GM19035 (cell line): ENCODE measurements at regions not wholly inside any gene's neighbourhood (a gene's known extent, or its start where the extent isn't known, plus 50 kb on each side); places are given as distances from the start of the nearest gene placed in this dataset.

Source experiments
- ATAC-seq: cut with Tn5 transposase; IDR thresholded peaks from one replicate; pipeline ENCODE4 v1.9.1; 2021; ENCODE audit not compliant: unreplicated experiment

DNA sequence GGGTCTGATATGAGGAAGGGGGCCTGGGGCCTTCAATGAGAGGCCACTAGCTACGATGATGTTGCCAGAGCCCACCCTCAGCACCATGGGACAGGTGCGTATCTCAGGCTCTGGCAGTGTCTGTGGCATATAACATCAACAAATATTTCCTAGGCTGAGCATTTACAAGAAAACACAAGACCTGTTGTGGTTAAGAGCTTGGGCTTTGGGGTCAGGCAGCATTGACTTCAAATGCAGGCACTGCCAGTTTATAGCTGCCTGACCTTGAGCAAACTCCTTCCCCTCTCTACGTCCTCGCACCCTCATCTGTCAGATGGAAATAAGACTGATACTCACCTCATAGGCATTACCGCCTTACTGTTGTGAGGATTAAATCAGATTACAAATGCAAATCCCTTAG lies 156.0 kb downstream of the KATNAL1 start:
- ATAC-seq: no peak

DNA sequence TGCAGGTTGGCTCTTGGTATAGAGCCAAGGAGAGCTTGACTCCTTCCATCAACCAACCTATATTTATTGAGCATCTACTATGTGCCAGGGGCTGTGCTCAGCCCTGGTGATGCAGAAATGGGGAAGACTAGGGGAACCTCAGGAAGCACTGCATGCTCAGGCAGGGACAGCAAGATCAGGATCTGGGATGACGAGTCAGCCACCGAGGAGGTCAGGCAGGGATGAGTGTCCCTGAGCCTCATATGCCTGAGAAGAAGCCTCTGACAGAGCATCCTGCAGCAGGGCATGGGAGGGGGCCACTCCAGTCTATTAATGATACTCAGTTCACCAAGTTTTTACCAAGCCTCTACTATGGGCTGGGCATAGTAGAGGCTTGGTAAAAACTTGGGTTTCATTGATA lies 158.1 kb downstream of the KATNAL1 start:
- ATAC-seq: no peak

DNA sequence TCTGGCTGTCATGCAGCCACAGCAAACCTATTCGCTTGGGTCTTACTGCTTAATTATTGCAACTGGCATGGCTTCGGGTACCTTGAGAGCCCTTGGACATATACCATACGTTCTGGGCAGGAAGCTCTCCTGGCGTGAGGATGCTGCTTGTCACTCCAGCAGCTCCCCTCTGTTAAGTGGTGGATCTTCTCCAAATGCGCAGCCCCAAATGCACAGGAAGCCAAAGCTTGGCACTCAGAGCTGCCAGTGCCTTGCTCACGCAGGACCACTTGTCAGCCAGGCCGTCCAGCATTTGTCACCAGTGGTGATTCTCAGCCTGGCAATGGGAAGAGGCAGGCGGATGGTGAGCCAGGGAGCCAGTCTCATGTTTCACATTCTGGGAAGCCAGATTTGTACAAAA lies 158.6 kb downstream of the KATNAL1 start:
- ATAC-seq: no peak

DNA sequence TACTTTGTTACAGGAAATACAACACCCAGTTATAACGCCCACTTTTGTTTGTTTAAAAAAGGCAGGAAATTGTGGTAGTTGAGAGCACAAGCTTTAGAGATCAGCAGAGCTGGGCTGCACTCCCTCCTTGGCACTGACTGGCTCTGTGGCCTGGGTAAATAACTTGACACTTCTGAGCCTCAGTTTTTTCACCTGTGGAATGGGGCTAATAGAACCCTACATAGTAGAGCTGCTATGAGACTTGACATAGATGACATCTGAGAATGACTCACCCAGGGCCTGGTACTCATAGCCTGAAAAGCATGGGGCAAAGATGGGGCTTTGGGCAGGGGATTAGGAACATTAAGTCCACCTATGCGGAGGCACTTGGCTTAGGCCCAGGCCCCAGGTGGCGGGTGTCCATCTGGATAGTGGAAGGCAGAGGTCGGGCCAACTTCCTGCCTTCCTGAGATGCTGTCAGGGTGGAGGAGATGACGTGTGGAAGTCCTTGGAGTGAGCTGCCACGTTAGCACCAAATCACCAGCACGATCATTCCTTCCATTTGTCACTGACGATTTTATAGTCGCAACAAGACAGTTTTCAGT lies 159.1 kb downstream of the KATNAL1 start:
- ATAC-seq: no peak

DNA sequence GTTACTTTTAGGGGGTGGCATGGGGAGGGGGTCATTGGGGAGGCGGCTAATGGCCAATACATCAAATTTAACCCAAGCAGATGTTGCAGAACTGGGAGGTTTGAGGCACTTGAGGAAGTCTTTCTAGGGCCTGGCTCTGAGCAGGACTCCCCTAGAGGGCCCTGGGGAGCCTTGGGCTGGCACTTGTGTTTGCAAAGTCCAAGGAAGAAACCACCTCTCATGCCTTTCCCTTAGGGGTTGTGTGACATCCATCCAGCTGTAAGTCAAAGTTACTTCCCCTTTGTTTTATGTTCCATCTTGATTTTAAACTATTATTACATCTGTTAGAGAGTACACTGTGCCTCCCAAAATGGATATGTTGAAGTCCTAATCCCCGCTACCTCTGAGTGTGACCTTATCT lies 159.9 kb downstream of the KATNAL1 start:
- ATAC-seq: no peak

DNA sequence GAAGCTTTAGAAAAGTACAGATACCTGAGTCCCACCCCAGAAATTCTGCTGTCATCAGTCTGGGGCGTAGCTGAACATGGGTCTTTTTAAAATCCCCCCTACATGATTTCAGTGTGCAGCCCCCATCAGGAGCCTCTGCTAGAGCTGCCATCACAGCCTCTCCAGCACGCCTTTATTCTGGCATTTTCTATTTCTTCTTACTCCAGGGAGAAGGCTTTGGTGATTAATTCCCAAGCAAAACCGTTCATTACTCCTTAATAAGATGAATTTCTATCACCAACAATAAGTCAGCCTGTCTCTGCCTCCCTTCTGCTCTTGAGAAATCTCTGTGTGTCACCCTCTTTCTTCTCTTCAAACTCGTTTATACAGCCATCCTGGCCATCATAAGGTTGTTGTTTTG lies 160.3 kb downstream of the KATNAL1 start:
- ATAC-seq: no peak

DNA sequence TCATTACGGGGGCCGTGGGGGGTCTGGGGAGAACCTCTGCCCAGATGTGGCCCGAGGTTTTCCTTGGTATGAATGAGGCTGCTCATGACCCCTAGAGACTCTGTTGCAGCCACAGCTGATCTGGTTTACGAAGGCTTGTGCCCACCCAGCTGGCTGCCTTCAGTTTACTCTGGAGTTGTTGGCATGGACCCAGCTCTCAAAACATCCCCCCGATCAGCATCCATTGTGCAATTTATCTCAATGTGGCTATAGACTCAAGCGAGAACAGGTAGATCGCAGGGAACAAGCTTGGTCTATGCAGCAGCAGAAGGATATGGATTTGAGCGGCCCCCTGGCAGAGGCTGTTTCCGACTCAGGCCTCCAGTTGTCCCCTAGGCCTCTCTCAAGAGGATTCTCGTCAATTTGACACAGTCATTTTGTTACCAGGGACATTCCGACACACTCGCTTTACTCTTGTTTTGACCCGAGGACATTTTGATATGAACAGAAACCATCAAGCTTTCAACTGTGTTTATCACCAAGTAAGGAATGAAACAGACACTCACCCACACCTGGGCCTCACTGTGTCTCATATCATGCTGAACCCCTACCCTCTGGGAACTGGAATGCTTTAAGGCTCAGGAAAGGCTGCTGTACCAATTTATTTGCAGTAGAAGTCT lies 161.5 kb downstream of the KATNAL1 start:
- peak; percentile 63 for ATAC-seq

DNA sequence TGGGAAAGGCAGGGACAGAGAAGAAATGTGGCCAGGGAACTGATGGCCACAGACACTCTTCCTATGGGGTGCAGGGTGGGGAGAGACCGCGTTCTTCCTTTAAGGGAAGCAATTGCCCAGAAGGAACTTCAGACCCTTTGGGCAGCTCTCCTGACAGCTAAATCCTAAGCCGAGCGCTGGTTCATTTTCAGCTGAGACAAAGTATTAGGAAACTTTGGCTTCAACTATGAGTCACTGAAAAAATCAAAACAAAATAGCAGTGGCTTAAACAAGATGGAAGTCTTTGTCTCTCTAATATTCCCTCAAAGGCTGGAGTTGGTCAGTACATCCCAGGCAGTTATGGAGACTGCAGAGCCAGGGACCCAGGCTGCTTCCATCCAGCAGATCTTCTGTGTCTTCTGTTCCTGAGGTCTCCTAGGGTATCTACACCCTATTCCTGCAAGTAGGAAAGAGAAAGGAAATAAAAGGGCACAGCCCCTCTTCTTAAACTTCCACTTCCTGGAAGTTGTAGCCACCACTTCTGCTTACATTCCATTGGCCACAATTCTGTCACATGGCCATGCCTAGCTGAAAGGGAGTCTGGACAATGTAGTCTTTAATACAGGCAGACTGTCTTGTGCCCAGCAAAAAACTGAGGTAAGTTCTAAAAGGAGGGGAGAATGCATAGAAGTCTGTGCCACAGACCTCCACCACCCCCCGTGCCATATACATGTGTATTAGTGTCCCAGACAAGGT lies 163.5 kb downstream of the KATNAL1 start:
- ATAC-seq: no peak

DNA sequence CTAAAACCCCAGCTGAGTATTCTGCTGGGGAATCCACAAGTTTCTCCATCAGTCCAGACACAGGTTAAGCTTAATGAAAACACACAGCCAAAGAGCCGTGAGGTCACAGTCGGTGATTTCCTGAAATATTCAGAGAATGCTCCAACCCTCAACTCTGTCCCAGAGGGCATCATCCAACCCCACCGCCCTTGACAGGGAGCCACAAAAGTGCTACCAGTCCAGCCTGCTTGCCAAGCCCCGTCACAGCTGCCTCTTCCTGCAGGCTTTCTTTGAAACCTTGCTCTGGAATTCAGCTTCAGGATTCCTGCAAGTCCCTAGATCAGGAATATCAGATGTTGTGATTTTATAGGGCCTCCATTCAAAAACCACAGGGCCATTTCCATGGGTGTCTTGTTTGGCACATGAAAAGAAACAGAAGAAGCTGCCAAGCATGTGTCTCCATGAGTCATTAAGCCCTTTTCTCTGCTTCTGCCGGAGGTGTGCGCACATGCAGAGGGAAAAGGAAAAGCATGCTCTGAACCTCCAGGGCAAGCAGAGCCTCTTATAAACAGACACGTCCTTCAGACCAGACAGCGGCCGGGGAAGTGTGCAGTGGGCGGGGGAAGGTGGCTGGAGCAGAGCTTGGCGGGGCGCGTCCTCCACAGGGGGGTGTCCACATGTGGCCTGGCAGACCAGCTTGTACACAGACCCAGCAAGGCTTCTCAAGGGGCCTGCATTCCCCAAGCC lies 164.7 kb downstream of the KATNAL1 start:
- ATAC-seq: no peak

DNA sequence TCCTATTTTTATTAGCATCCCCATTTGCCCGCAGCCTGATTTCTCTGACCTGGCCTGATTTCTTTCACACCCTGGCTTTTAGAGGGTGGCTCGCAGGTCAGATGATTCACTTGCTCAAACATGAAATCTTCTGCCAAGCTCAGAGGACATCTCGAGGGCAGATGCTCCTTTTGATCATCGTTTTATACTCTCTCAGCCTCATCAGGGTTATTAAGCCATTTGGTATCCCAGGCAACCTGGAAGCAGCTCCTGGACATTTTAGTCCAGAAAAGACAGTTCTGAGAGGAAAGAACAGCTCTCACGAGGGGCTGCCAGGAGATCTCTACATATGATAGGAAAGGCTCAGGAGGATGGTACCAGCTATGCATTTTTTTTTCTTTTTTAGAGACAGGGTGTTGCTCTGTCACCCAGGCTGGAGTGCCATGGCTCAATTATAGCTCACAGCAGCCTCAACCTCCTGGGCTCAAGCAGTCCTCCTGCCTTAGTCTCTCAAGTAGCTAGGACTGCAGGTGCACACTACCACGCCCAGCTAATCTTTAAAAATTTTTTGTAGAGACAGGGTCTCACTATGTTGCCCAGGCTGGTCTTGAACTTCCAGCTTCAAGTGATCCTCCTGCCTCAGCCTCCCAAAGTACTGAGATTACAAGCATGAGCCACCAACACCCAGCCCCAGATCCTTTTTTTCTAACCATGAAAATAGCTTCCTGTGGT lies 165.4 kb downstream of the KATNAL1 start:
- no peak for ATAC-seq

DNA sequence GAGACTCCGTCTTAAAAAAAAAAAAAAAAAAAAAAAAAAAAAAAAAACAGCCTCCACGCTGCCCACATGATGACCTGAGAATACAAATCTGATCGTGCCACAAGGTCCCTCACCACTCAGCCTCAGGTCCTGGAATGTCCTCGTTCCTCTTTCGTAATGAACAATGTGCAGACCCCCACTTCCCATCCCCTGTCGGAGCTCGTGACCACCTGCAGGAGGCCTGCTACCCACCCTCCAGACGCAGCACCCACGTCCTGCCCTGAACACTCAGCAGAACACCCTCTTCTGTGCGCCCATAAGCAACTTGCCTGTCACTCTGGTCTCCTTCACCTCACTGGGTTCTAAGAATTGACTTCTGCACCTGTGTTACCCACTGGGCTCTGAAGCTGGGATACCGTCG lies 166.4 kb downstream of the KATNAL1 start:
- ATAC-seq: no peak

DNA sequence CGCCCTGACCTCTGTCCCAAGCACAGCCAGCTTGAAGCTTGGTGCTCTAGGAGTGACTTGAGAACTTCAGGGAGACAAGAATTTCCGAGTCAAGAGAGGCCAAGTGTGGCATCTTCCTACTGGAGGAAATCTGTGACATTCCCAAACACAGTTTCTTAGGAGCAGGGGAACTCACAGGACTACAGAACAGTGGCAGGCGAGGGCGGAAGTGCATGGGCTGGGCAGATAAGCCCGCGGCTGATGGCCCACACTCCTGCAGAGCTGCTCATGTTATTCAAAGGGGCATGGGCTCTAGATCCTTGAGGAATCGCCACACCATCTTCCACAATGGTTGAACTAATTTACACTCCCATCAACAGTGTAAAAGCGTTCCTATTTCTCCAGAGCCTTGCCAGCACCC lies 168.8 kb downstream of the KATNAL1 start:
- no peak for ATAC-seq

DNA sequence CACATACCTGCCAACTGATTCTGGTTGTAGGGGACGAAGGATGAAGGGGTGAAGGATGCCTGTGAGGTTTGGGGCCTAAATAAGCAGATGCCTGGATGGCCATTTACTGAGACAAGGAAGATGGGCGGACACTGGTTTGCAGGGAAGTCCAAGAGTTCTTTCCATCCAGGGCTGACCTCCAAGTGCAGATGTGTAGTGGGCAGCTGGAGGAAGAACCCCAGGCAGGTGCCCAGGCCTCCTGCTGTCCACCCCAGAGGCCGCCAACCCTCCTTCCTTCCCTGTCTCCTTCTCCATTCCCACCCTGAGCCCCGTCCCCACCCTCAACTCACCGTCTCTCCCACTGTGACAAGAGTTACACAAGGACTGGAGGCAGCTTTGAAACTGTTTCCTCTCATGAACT lies 171.5 kb downstream of the KATNAL1 start:
- no peak for ATAC-seq

DNA sequence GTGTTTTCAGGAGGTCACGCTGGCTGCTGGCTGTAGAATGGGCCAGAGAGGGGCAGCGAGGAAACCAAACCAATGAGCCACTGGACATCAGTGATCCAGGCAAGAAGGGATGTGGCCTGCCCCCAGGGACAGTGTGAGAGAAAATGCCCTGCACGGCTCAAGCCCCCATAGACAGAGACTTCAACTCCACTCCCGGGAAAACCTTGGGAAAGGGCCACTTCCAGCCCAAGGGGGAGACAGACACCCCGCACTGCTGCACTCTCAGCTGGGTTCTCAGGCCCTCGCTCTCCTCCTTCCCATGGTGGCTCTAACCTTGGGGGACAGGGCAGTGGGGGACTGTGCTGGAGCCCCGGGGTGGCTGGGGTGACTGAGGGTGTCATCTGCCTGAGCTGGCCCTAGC lies 172.0 kb downstream of the KATNAL1 start:
- no peak for ATAC-seq

DNA sequence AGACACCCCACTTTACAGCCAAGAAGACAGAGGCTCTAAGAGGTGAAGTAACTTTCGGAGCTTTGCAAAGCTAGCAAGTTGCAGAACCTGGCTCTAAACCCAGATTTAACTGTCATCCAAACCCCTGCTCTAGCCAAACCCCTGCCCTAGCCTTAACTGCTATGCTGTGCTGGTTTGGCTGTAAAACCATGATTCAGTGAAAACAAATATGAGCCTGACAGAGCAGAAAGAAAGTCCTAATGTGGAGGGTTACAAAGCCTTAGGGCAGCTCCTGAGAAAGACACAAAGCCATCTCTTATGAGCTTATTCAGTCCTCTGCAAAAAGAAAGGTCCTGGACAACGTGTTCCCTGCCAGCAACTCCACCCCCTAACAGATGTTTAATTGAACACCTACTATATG lies 172.8 kb downstream of the KATNAL1 start:
- no peak for ATAC-seq

DNA sequence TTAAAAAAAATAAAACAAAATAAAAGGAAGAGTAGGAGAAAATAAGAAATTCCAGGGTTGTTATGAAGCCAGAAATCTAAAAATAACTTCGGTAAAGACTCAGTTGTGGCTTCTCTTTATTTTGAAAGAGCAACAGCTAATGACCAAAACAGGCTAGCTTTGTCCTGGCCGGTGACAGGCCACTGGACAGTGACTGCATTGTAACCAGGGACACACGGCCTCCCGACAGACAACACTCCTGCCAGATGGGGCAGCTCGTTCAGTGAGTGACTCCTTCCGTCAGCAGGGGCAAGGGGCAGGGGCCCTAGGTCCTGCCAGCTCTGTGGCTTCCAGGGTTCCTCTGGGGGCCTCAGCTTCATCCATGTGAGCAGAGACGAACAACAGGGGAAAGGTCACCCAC lies 173.4 kb downstream of the KATNAL1 start:
- ATAC-seq: no peak

DNA sequence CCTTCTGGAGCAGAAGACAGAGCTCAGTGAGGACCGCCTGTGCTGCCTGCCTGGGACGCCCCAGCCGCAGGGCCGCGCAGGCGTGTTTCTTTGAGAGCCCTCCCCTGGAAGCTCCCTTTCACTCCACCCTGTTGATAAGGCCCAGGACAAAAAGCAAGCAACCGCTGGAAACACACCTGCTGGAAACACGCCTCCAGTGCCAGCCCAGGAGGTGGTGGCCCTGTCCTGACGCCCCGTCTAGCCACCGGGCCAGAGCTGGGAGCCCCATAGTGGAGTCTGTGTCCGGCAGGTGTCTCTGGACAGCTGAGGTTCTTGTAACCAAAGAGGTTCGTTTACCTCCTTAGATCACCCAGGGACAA lies 173.8 kb downstream of the KATNAL1 start:
- no peak for ATAC-seq

DNA sequence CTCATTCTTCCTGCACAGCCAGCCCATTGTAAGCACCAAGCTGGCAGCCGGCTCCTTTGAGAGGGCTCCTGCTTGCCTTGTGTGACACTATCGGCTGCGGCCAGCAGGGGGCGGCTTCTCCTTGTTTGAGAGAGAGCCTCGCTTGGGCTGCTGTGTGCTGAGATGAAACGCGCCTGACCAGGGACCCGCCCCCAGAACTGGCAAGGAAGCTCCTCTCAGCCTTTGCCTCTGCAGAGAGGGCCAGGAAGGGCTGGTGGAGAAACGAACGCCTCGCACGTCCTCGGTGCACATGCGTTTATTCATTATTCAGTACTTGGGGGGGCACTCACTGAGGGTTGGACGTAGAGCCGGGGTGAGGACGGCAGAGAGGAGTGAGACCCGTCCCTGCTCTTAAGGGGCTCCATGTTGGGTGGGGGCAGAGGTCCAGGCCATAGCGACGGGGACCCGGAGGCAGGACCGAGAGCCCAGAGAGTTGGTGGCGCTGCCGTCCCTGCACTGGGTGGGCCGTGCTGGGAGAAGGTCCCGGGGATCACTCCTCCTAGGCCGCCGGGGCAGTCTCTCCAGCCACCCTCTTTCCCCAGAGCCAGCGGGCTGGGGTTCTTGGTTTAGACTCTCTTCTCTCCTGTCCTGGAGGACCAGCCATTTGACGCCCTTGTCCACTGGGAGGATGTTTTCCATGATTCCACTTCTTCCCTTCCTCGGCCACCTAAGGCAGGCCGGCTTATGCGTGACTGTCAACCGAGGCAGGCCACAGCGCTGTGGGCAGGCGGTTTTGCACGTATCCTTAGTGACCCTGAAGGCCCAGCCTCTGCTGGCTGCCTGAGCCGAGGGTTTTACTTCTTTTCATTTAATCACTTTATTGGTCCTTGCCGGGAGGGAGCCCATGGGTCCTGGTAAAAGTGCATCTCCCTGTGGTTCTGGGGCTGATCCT lies 174.5 kb downstream of the KATNAL1 start:
- ATAC-seq: peak; percentile 95

DNA sequence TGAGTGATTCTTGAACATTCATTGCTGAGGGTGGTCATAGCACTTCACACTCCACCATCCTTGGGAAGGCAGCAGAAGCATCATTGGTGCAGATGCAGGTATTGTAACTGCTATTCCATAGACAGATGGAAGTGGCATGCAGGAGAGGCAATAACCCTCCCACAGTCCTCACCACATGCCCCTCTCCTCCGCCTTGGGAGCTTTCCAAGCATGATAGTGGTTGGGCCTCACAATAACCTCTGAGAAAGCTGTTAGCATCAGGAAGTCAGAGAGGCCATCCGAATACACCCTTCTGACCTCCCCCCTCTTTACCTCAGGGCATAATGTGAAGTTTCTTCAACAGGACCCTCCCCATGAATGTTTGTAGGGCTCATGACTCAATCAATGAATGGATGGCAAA lies 177.9 kb downstream of the KATNAL1 start:
- no peak for ATAC-seq

DNA sequence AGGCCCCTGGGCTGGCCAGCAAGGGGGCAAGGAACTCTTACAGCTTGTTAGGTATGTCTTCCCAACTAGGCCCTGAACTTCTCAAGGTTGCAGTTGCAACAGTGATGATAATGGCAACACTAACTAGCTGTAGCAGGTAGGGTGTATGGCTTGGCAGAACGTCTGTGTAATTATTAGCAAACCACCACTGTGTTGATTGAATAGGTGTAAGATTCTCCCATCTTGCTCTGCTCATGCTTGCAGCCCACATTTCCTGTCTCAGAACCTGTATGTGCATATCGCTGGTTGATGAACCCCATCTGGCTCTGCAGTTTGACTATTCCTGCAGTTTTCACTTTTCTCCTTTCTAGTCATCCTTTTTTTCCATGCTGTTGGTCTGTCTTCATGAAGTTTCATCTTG lies 178.8 kb downstream of the KATNAL1 start:
- ATAC-seq: no peak
